SU-DHL-6 (cell line): ENCODE measurements at regions not wholly inside any gene's neighbourhood (a gene's known extent, or its start where the extent isn't known, plus 50 kb on each side); places are given as distances from the start of the nearest gene placed in this dataset.
"Not testable (repeated sequence)": the region's sequence is repeated elsewhere in the genome, so short reads cannot be mapped to it uniquely, and the experiment has no call there.

Experiments
- H2AFZ ChIP-seq: fragments of 200-600 bp; sonication (generic); 2 replicates; pipeline ENCODE4 v1.6.1; 2014; ENCODE audit warnings: low read depth, mild to moderate bottlenecking, moderate library complexity, mixed read lengths, antibody characterized with exemption, low read length; ENCODE audit not compliant: severe bottlenecking
- H3F3A ChIP-seq: fragments of 200-600 bp; shearing (Covaris generic); 2 replicates; pipeline ENCODE4 v1.6.0; 2016; ENCODE audit warnings: antibody characterized with exemption, mild to moderate bottlenecking; ENCODE audit not compliant: insufficient read depth
- H3K27ac ChIP-seq: fragments of 200-600 bp; sonication (generic); 2 replicates; pipeline ENCODE4 v1.5.1; 2016; ENCODE audit warnings: low read depth, mild to moderate bottlenecking, low read length, moderate library complexity, mixed read lengths
- H3K27me3 ChIP-seq: fragments of 200-600 bp; sonication (generic), shearing (Covaris generic); 2 replicates; pipeline ENCODE4 v1.6.0; 2014; ENCODE audit warnings: mild to moderate bottlenecking, low read length
- H3K36me3 ChIP-seq: fragments of 200-600 bp; sonication (generic); 2 replicates; pipeline ENCODE4 v1.6.1; 2014; ENCODE audit warnings: mild to moderate bottlenecking, low read length, mixed read lengths
- H3K4me2 ChIP-seq: fragments of 300-600, 200-600 bp; shearing (Covaris generic), sonication (generic); 2 replicates; pipeline ENCODE4 v1.6.0; 2014; ENCODE audit warnings: low read length, low read depth, mild to moderate bottlenecking; ENCODE audit not compliant: poor library complexity, severe bottlenecking
- H3K4me3 ChIP-seq: fragments of 200-600 bp; sonication (generic); 2 replicates; pipeline ENCODE4 v1.5.1; 2014; ENCODE audit warnings: antibody characterized with exemption, low read length, mild to moderate bottlenecking, mixed read lengths; ENCODE audit not compliant: insufficient read depth, poor library complexity, severe bottlenecking
- H3K79me2 ChIP-seq: fragments of 200-600 bp; sonication (generic); 2 replicates; pipeline ENCODE4 v1.6.1; 2014; ENCODE audit warnings: mild to moderate bottlenecking, low read length, moderate library complexity; ENCODE audit not compliant: insufficient read depth
- H3K9ac ChIP-seq: fragments of 200-600 bp; sonication (generic); 2 replicates; pipeline ENCODE4 v1.7.0; 2014; ENCODE audit warnings: mild to moderate bottlenecking, low read length
- H3K9me2 ChIP-seq: fragments of 200-600 bp; sonication (generic); replicated peaks from 2 replicates; pipeline ENCODE4 v1.6.1; 2014; ENCODE audit warnings: low read length; ENCODE audit not compliant: insufficient read depth
- H3K9me3 ChIP-seq: fragments of 200-600 bp; sonication (generic); 2 replicates; pipeline ENCODE4 v1.6.1; 2014; ENCODE audit warnings: low read length, mixed read lengths; ENCODE audit not compliant: insufficient read depth
- H4K20me1 ChIP-seq: fragments of 200-600 bp; sonication (generic); 2 replicates; pipeline ENCODE4 v1.6.1; 2014; ENCODE audit warnings: low read depth, mild to moderate bottlenecking, antibody characterized with exemption, low read length, moderate library complexity, mixed read lengths
- EZH2phosphoT487 ChIP-seq: fragments of 200-600 bp; sonication (generic), shearing (Covaris generic); conservative IDR thresholded peaks from 2 replicates; pipeline ENCODE4 v1.6.1; 2018; ENCODE audit warnings: mild to moderate bottlenecking, antibody characterized with exemption, low read length, moderate library complexity, mixed read lengths
- TF ChIP-seq, protein P1 (sequence below): fragments of 200-600 bp; sonication (generic); IDR thresholded peaks from one replicate; pipeline ENCODE4 v1.5.1; 2017; ENCODE audit warnings: antibody characterized with exemption, mild to moderate bottlenecking, low read length, moderate library complexity; ENCODE audit not compliant: insufficient read depth, poor library complexity, severe bottlenecking

DNA sequence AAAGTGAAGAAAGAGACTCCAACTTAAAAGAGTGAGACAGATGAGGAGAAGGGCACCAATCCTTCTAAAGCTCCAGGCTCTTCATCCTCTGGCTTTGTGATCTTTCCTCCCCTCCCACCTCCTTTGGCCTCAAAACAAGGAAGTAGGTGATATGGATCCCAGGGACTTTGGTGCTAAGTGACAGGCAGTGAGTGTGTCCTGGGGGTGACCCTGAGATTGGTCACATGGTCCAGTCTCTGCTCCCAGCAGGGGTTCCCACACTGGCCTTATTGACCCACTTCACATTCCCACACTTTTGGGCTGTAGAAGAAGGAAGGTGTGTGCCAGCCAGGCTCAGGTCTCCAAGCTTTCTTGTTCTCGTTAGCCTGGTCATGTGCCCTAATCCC is 401.2 kb upstream of the PROX1 start:
- no peak for TF ChIP-seq EZH2phosphoT487
- TF ChIP-seq, protein P1, sequence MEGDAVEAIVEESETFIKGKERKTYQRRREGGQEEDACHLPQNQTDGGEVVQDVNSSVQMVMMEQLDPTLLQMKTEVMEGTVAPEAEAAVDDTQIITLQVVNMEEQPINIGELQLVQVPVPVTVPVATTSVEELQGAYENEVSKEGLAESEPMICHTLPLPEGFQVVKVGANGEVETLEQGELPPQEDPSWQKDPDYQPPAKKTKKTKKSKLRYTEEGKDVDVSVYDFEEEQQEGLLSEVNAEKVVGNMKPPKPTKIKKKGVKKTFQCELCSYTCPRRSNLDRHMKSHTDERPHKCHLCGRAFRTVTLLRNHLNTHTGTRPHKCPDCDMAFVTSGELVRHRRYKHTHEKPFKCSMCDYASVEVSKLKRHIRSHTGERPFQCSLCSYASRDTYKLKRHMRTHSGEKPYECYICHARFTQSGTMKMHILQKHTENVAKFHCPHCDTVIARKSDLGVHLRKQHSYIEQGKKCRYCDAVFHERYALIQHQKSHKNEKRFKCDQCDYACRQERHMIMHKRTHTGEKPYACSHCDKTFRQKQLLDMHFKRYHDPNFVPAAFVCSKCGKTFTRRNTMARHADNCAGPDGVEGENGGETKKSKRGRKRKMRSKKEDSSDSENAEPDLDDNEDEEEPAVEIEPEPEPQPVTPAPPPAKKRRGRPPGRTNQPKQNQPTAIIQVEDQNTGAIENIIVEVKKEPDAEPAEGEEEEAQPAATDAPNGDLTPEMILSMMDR = no peak
- no peaks in the 10 kb centered on the region for H3K9me3 ChIP-seq
- H3K79me2 ChIP-seq = no peaks in the 10 kb centered on the region
- H3K36me3 ChIP-seq = no peaks in the 10 kb centered on the region
- H3K9ac ChIP-seq = no peak overlapping the region
- no peak overlapping the region for H3K4me2 ChIP-seq
- H4K20me1 ChIP-seq = no peaks in the 10 kb centered on the region
- H2AFZ ChIP-seq = no peak overlapping the region
- H3K9me2 ChIP-seq = no peaks in the 10 kb centered on the region
- no peaks in the 10 kb centered on the region for H3K27me3 ChIP-seq
- no peak overlapping the region for H3K4me3 ChIP-seq
- H3K27ac ChIP-seq = no peak overlapping the region
- H3F3A ChIP-seq = no peaks in the 10 kb centered on the region

DNA sequence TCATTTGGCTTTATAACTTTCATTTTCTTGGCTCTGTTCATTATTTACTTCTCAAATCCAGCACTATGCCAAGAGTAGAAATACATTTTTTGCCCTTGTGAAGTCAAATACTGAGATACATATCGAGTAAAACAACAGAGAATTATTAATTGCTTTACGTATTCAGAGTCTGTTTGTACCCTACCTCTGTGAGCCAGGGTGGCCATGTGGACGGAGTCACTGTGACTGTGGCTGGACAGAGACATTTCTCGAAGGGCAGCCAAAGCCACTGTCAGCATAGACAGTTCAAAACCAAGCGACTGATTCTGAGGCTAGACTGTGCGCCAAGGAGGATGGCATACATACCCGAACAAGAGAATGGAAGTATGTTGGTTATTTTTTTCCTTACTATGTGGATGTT is 391.0 kb upstream of the PROX1 start:
- H3K4me3 ChIP-seq = no peak overlapping the region
- H3K9me3 ChIP-seq = no peaks in the 10 kb centered on the region
- no peaks in the 10 kb centered on the region for H3K79me2 ChIP-seq
- no peaks in the 10 kb centered on the region; the same call in 1 of the 2 replicates for H3K27me3 ChIP-seq
- no peaks in the 10 kb centered on the region for H3K36me3 ChIP-seq
- H3K4me2 ChIP-seq = no peak overlapping the region
- TF ChIP-seq EZH2phosphoT487 = no peak
- TF ChIP-seq, protein P1 = no peak
- H3K27ac ChIP-seq = no peak overlapping the region
- no peaks in the 10 kb centered on the region for H3K9me2 ChIP-seq
- H4K20me1 ChIP-seq = no peaks in the 10 kb centered on the region
- no peaks in the 10 kb centered on the region for H3F3A ChIP-seq
- no peak overlapping the region for H3K9ac ChIP-seq
- no peak overlapping the region for H2AFZ ChIP-seq

DNA sequence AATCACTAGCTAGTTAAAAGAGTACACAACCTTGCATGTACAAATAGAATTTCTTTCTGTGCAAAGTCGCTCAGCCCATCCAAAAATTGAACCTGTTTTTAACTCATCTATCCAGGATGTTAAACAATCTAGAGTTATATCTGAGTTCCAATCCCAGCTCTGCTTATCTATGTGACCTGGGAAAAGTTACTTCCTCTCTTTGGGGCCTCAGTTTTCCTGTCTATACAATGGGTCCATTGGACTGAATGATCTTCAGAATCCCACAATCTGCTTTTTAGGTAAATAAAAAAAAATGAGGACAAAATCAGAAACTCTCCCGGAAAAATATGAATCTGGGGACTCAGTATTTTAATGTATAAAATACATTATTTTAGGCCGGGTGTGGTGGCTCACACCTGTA is 389.5 kb upstream of the PROX1 start:
- Histone ChIP-seq H3K27ac (no peak overlapping the region), H3F3A (no peaks in the 10 kb centered on the region), H3K36me3 (no peaks in the 10 kb centered on the region), H4K20me1 (no peaks in the 10 kb centered on the region), H3K27me3 (no peaks in the 10 kb centered on the region; the same call in 1 of the 2 replicates), H3K9me3 (no peaks in the 10 kb centered on the region), H2AFZ (no peak overlapping the region), H3K79me2 (no peaks in the 10 kb centered on the region), H3K4me2 (no peak overlapping the region), H3K4me3 (no peak overlapping the region), H3K9me2 (no peaks in the 10 kb centered on the region), H3K9ac (no peak overlapping the region)
- TF ChIP-seq EZH2phosphoT487 = no peak
- TF ChIP-seq, protein P1 = no peak

DNA sequence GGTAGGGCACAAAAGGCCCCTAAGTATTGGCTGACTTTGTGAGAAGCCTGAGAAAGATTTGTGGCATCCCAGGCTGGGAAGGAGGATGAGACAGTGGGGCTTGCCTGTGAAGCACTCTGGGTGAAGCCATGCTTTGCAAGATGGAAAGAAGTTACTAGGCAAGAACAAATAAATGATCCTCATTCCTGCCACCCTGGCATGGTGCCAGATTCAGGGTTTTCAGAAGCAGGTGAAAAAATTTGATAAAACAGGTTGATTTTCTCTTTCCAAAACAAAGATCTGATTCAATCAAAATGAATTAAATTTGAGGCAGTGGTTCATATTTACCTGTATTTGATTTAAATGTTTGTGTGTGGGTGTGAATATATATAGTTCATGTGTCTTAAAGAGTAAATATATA is 386.9 kb upstream of the PROX1 start:
- H3K4me2 ChIP-seq = no peak overlapping the region
- H3K9me3 ChIP-seq = no peaks in the 10 kb centered on the region
- H3K9ac ChIP-seq = no peak overlapping the region
- H3K27me3 ChIP-seq = no peaks in the 10 kb centered on the region; the same call in 1 of the 2 replicates
- H4K20me1 ChIP-seq = no peaks in the 10 kb centered on the region
- H3K4me3 ChIP-seq = no peak overlapping the region
- no peaks in the 10 kb centered on the region for H3K36me3 ChIP-seq
- H3K9me2 ChIP-seq = no peaks in the 10 kb centered on the region
- no peak overlapping the region for H2AFZ ChIP-seq
- H3K27ac ChIP-seq = no peak overlapping the region
- TF ChIP-seq EZH2phosphoT487 = no peak
- TF ChIP-seq, protein P1 = no peak
- no peaks in the 10 kb centered on the region for H3K79me2 ChIP-seq
- H3F3A ChIP-seq = no peaks in the 10 kb centered on the region

DNA sequence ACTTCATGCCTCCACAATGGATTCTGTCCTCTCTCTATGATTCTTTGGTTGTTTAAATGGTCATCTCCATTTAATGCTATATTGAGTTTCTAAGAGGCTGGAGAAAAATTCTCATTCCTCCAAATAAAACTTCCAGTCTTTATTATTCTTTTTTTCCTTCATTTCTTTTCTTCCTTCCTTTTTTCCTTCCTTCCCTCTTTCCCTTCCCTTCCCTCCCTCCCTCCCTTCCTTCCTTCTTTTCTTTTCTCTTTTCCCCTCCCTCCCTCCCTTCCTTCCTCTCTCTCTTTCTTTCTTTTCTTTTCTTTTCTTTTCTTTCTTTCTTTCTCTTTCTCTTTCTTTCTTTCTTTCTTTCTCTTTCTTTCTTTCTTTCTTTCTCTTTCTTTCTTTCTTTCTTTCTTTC is 386.1 kb upstream of the PROX1 start:
- H3K9ac ChIP-seq, H3K4me2 ChIP-seq, H3F3A ChIP-seq, H3K27me3 ChIP-seq, H3K9me2 ChIP-seq, H3K9me3 ChIP-seq, H3K36me3 ChIP-seq, H4K20me1 ChIP-seq, H3K27ac ChIP-seq, H3K79me2 ChIP-seq, H3K4me3 ChIP-seq, H2AFZ ChIP-seq: not testable (repeated sequence)
